ENCODE measurements at regions not wholly inside any gene's neighbourhood (a gene's known extent, or its start where the extent isn't known, plus 50 kb on each side); places are given as distances from the start of the nearest gene placed in this dataset.
A peak's percentile ranks its signal among the peaks of the same experiment; 100 is the strongest.

GRCh38 chr9:70470050-70471015 is 55.9 kb upstream of the KLF9 start:
- CTCF ChIA-PET, result no interaction called here
- no peak for DNase-seq
- Histone ChIP-seq H3K9ac (ENCODE audit: low read length) (no peak overlapping the region), H3F3A (ENCODE audit: low read length, unreplicated experiment) (no peaks in the 10 kb centered on the region), H3K9me2 (replicated peaks; ENCODE audit: low read length) (no peaks in the 10 kb centered on the region), H3K4me2 (ENCODE audit: low read length) (no peak overlapping the region), H2AFZ (ENCODE audit: low read length) (no peak overlapping the region), H3K4me1 (ENCODE audit: insufficient read depth, low read length) (no peaks in the 10 kb centered on the region), H3K9me3 (ENCODE audit: low read length) (no peaks in the 10 kb centered on the region), H3K79me2 (ENCODE audit: low read length) (no peaks in the 10 kb centered on the region), H3K27me3 (ENCODE audit: low read length) (no peaks in the 10 kb centered on the region), H4K20me1 (ENCODE audit: low read length) (no peaks in the 10 kb centered on the region), H3K4me3 (ENCODE audit: low read length) (no peak overlapping the region), H3K27ac (ENCODE audit: low read length) (no peak overlapping the region), H3K36me3 (ENCODE audit: low read depth, low read length) (no peaks in the 10 kb centered on the region)
- intact Hi-C loops (cut with micrococcal nuclease), result no loop called here
- ATAC-seq, result no peak
- POLR2A ChIA-PET (ENCODE audit: unreplicated experiment), result no interaction called here
- BruUV-seq (replicated peaks), result no TSS peak
- TF ChIP-seq EZH2 (IDR thresholded peaks at IDR 0.05; ENCODE audit: low read length, unreplicated experiment) (no peak), EZH2phosphoT487 (IDR thresholded peaks at IDR 0.05; ENCODE audit: borderline replicate concordance, low read length) (no peak), CTCF (conservative IDR thresholded peaks at IDR 0.05; ENCODE audit: low read depth, low read length) (no peak)

DNA sequence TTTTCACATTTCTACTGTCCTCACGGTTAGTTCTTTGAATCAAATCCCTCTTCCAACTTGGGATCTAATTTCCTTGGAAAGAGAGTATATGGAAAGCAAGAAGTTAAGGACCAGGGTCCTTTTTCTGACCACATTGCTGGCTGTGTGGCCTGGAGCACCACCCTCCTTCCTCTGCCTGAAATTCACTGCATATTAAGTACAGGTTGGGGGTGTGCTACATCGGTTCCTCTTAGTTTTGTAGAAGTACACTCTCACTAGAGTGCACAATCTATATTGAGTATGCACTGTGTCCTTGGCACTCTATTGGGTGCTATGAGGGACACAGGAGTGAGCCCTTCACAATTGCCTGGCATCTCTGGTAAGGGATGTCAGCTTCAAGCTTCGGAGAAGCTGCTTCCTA is 53.8 kb upstream of the KLF9 start:
- H3K36me3 ChIP-seq (ENCODE audit: low read depth, low read length), result no peaks in the 10 kb centered on the region
- BruUV-seq (replicated peaks), result no TSS peak
- POLR2A ChIA-PET (ENCODE audit: unreplicated experiment), result no interaction called here
- no peak overlapping the region for H3K4me3 ChIP-seq (ENCODE audit: low read length)
- H3F3A ChIP-seq (ENCODE audit: low read length, unreplicated experiment), result no peaks in the 10 kb centered on the region
- TF ChIP-seq CTCF (conservative IDR thresholded peaks at IDR 0.05; ENCODE audit: low read depth, low read length) (no peak), EZH2phosphoT487 (IDR thresholded peaks at IDR 0.05; ENCODE audit: borderline replicate concordance, low read length) (no peak), EZH2 (IDR thresholded peaks at IDR 0.05; ENCODE audit: low read length, unreplicated experiment) (no peak)
- no peak for ATAC-seq
- H3K79me2 ChIP-seq (ENCODE audit: low read length), result no peaks in the 10 kb centered on the region
- no peak overlapping the region for H3K4me2 ChIP-seq (ENCODE audit: low read length)
- H4K20me1 ChIP-seq (ENCODE audit: low read length), result no peaks in the 10 kb centered on the region
- DNase-seq, result no peak
- H3K27ac ChIP-seq (ENCODE audit: low read length), result no peak overlapping the region
- no peak overlapping the region for H3K9ac ChIP-seq (ENCODE audit: low read length)
- no peaks in the 10 kb centered on the region for H3K9me3 ChIP-seq (ENCODE audit: low read length)
- no peaks in the 10 kb centered on the region for H3K9me2 ChIP-seq (replicated peaks; ENCODE audit: low read length)
- CTCF ChIA-PET, result no interaction called here
- H3K27me3 ChIP-seq (ENCODE audit: low read length), result no peaks in the 10 kb centered on the region
- intact Hi-C loops (cut with micrococcal nuclease), result no loop called here
- H2AFZ ChIP-seq (ENCODE audit: low read length), result no peak overlapping the region
- H3K4me1 ChIP-seq (ENCODE audit: insufficient read depth, low read length), result no peaks in the 10 kb centered on the region

DNA sequence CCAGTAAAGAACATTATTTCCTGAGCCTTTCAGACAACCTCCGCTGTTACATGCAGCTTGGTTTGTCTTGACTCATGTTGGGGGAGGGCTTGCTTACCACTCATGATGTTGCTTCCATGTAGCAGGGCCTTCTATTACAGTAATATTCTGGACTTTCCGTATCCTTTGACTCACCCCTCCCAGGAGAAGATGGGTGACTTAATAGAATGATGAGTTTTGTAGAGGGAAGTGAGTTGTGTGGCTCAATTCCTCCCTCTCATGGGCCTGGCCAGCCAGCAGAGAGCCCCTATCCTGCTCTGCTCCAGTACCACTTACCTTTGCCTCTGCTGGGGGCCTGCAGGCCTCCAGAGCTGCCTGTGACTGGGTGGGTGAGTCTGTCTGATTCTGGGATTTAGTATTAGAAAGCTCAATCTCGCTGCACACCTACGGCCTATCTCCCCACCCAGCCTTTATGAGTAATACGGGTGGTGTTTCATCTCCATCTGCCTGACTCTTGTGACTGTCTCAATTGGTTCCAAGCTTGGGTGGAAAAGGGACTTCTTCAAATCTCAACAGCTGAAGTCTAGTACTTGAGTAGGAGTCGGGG is 52.6 kb upstream of the KLF9 start:
- no peak overlapping the region for H3K4me3 ChIP-seq (ENCODE audit: low read length)
- H3K4me1 ChIP-seq (ENCODE audit: insufficient read depth, low read length), result no peaks in the 10 kb centered on the region
- no peak overlapping the region for H2AFZ ChIP-seq (ENCODE audit: low read length)
- ChIA-PET CTCF (no interaction called here), POLR2A (ENCODE audit: unreplicated experiment) (no interaction called here)
- no peak overlapping the region for H3K27ac ChIP-seq (ENCODE audit: low read length)
- H3K36me3 ChIP-seq (ENCODE audit: low read depth, low read length), result no peaks in the 10 kb centered on the region
- H3K9me2 ChIP-seq (replicated peaks; ENCODE audit: low read length), result no peaks in the 10 kb centered on the region
- H3K9ac ChIP-seq (ENCODE audit: low read length), result no peak overlapping the region
- TF ChIP-seq EZH2phosphoT487 (IDR thresholded peaks at IDR 0.05; ENCODE audit: borderline replicate concordance, low read length) (no peak), CTCF (conservative IDR thresholded peaks at IDR 0.05; ENCODE audit: low read depth, low read length) (no peak), EZH2 (IDR thresholded peaks at IDR 0.05; ENCODE audit: low read length, unreplicated experiment) (no peak)
- H3K9me3 ChIP-seq (ENCODE audit: low read length), result no peaks in the 10 kb centered on the region
- DNase-seq (peak; percentile 15), ATAC-seq (no peak)
- H4K20me1 ChIP-seq (ENCODE audit: low read length), result no peaks in the 10 kb centered on the region
- no peaks in the 10 kb centered on the region for H3K27me3 ChIP-seq (ENCODE audit: low read length)
- H3K79me2 ChIP-seq (ENCODE audit: low read length), result no peaks in the 10 kb centered on the region
- H3F3A ChIP-seq (ENCODE audit: low read length, unreplicated experiment), result no peaks in the 10 kb centered on the region
- H3K4me2 ChIP-seq (ENCODE audit: low read length), result no peak overlapping the region
- no TSS peak for BruUV-seq (replicated peaks)
- intact Hi-C loops (cut with micrococcal nuclease), result no loop called here
